ENCODE measurements at regions not wholly inside any gene's neighbourhood (a gene's known extent, or its start where the extent isn't known, plus 50 kb on each side); places are given as distances from the start of the nearest gene placed in this dataset.

GRCh38 chr17:34141590-34141989 lies 113.5 kb upstream of the CCL2 start:
- DNase-seq (ENCODE audit: low spot score) = no peak

- no peak for DNase-seq (ENCODE audit: low spot score)
Observed at GRCh38 chr17:34143430-34143829, 111.7 kb upstream of the CCL2 start.

GRCh38 chr17:34146440-34147043 lies 108.5 kb upstream of the CCL2 start:
- DNase-seq (ENCODE audit: low spot score) = no peak

GRCh38 chr17:34151102-34151501 lies 104.0 kb upstream of the CCL2 start:
- DNase-seq (ENCODE audit: low spot score) = no peak

GRCh38 chr17:34153991-34154390 lies 101.1 kb upstream of the CCL2 start:
- DNase-seq (ENCODE audit: low spot score) = no peak

GRCh38 chr17:34154961-34155730 lies 99.9 kb upstream of the CCL2 start:
- no peak for DNase-seq (ENCODE audit: low spot score)

GRCh38 chr17:34155947-34156346 lies 99.1 kb upstream of the CCL2 start:
- no peak for DNase-seq (ENCODE audit: low spot score)

- no peak for DNase-seq (ENCODE audit: low spot score)
Observed at GRCh38 chr17:34156401-34156740, 98.7 kb upstream of the CCL2 start.

- no peak for DNase-seq (ENCODE audit: low spot score)
Observed at GRCh38 chr17:34156741-34157589, 98.1 kb upstream of the CCL2 start.

GRCh38 chr17:34161690-34162089 lies 93.4 kb upstream of the CCL2 start:
- no peak for DNase-seq (ENCODE audit: low spot score)

GRCh38 chr17:34163123-34163522 lies 92.0 kb upstream of the CCL2 start:
- DNase-seq (ENCODE audit: low spot score) = peak; percentile 22

GRCh38 chr17:34163646-34164045 lies 91.4 kb upstream of the CCL2 start:
- peak; percentile 67 for DNase-seq (ENCODE audit: low spot score)

- no peak for DNase-seq (ENCODE audit: low spot score)
Observed at GRCh38 chr17:34164837-34165236, 90.2 kb upstream of the CCL2 start.

- DNase-seq (ENCODE audit: low spot score) = no peak
Observed at GRCh38 chr17:34166352-34166751, 88.7 kb upstream of the CCL2 start.

- DNase-seq (ENCODE audit: low spot score) = no peak
Observed at GRCh38 chr17:34167354-34167753, 87.7 kb upstream of the CCL2 start.

- no peak for DNase-seq (ENCODE audit: low spot score)
Observed at GRCh38 chr17:34168989-34169388, 86.1 kb upstream of the CCL2 start.

- DNase-seq (ENCODE audit: low spot score) = no peak
Observed at GRCh38 chr17:34169496-34169895, 85.6 kb upstream of the CCL2 start.

- peak; percentile 51 for DNase-seq (ENCODE audit: low spot score)
Observed at GRCh38 chr17:34171245-34171818, 83.8 kb upstream of the CCL2 start.

- no peak for DNase-seq (ENCODE audit: low spot score)
Observed at GRCh38 chr17:34172390-34172918, 82.6 kb upstream of the CCL2 start.

- peak; percentile 28 for DNase-seq (ENCODE audit: low spot score)
Observed at GRCh38 chr17:34173241-34173640, 81.8 kb upstream of the CCL2 start.

- DNase-seq (ENCODE audit: low spot score) = no peak
Observed at GRCh38 chr17:34174496-34174895, 80.6 kb upstream of the CCL2 start.

- no peak for DNase-seq (ENCODE audit: low spot score)
Observed at GRCh38 chr17:34176440-34176839, 78.6 kb upstream of the CCL2 start.
